Muscle of leg (tissue), 3 donors: ENCODE measurements at regions not wholly inside any gene's neighbourhood (a gene's known extent, or its start where the extent isn't known, plus 50 kb on each side); places are given as distances from the start of the nearest gene placed in this dataset.

ENCODE experiments used
- DNase-seq: peaks from one replicate; pipeline ENCODE4 v3.0.0; 2013
- H3K27ac ChIP-seq: one replicate; pipeline ENCODE4 v1.5.1; 2013; ENCODE audit warnings: mild to moderate bottlenecking, low read length, control low read depth
- H3K27me3 ChIP-seq: one replicate; pipeline ENCODE4 v1.6.1; 2013; ENCODE audit warnings: low read length; ENCODE audit not compliant: control insufficient read depth, insufficient read depth
- H3K36me3 ChIP-seq: one replicate; pipeline ENCODE4 v1.6.1; 2013; ENCODE audit warnings: low read length; ENCODE audit not compliant: control insufficient read depth, insufficient read depth
- H3K4me1 ChIP-seq: one replicate; pipeline ENCODE4 v1.6.1; 2013; ENCODE audit warnings: low read length; ENCODE audit not compliant: control insufficient read depth, insufficient read depth
- H3K4me3 ChIP-seq: one replicate; pipeline ENCODE4 v1.5.1; 2013; ENCODE audit warnings: low read length, control low read depth
- H3K9me3 ChIP-seq: replicated peaks from 2 replicates; pipeline ENCODE4 v1.6.1; 2013; ENCODE audit warnings: low read depth, low read length; ENCODE audit not compliant: control insufficient read depth
- WGBS: methylation state at CpG from one replicate; pipeline ENCODE4 v1.1.5; 2013; ENCODE audit warnings: missing lambda C conversion rate; ENCODE audit not compliant: insufficient coverage; 5-methylcytosine and 5-hydroxymethylcytosine counted together

DNA sequence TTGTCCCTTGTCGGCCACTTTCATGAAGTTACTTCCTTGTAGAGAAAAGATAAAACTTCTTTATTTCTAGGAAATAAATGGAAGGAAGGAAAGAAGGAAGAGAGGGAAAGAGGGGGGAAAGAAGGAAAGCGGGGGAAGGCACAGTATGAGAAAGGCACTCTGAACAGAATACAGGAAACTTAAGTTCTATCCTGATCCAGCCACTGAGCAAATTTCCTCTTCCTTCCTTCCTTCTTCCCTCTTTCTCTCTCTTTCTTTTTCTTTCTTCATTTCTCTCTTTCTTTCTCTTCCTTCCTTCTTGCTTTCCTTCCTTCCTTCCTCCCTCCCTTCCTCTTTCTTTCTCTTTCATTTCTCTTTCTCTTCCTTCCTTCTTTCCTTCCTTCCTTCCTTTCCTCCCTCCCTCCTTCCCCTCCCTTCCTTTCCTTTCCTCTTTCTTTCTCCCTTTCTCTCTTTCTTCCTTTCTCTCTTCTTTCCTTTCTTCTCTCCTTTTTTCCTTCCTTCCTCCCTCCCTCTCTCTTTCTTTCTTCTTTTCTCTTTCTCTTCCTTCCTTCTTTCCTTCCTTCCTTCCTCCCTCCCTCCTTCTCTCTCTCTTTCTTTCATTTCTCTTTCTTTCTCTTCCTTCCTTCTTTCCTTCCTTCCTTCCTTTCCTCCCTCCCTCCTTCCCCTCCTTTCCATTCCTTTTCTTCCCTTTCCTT is 240.2 kb upstream of the BRINP1 start:
- Histone ChIP-seq H3K9me3 (no peaks in the 10 kb centered on the region), H3K27ac (no peak overlapping the region), H3K4me1 (no peaks in the 10 kb centered on the region), H3K4me3 (no peak overlapping the region), H3K36me3 (no peaks in the 10 kb centered on the region), H3K27me3 (no peaks in the 10 kb centered on the region)
- WGBS: no CpG with 5 or more reads among the region's 2 CpGs
- no peak for DNase-seq

DNA sequence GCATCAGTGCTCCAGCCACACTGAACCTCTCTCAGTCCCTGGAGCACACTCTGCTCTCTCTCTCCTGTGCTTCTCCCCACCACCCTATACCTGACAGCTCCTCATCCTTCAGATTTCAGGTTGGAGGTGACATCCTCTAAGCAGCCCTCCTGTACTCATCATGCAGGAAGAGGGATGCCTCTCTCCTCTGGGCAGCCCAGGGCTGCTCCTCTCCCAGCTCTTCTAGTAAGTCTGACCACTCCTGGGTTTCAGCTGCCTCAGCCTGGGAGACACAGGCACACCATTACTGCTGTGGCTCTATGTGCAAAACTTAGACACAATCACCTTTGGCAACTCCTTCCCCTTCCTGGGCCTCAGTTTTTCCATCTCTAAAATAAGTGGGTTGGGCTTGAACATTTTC is 232.4 kb upstream of the BRINP1 start:
- Histone ChIP-seq H3K4me3 (no peak overlapping the region), H3K36me3 (no peaks in the 10 kb centered on the region), H3K4me1 (no peaks in the 10 kb centered on the region), H3K27ac (no peak overlapping the region), H3K9me3 (no peaks in the 10 kb centered on the region), H3K27me3 (no peaks in the 10 kb centered on the region)
- DNase-seq: no peak

DNA sequence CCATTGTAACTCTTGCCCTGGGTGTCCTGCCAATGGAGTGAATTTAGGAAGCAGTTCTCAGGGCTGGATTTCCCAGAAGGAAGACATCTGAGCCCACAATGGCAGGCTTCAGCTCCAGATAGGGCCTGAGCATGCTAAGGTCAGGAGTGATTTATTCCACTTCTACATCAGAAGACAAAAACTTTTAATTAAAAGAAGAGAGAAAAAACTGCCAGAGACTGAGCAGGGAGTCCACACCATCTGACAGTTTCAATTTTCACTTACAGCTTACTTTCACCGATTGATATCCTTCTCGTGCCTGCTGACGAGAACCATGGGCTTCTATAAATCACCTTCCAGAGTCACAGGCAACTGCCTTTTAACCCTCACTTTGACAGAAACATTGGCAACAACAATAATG is 228.3 kb upstream of the BRINP1 start:
- Histone ChIP-seq H3K9me3 (no peaks in the 10 kb centered on the region), H3K27me3 (no peaks in the 10 kb centered on the region), H3K4me3 (no peak overlapping the region), H3K27ac (no peak overlapping the region), H3K36me3 (no peaks in the 10 kb centered on the region), H3K4me1 (no peaks in the 10 kb centered on the region)
- DNase-seq: no peak
- 26% methylated on average over 3 of the region's 3 CpGs for WGBS

DNA sequence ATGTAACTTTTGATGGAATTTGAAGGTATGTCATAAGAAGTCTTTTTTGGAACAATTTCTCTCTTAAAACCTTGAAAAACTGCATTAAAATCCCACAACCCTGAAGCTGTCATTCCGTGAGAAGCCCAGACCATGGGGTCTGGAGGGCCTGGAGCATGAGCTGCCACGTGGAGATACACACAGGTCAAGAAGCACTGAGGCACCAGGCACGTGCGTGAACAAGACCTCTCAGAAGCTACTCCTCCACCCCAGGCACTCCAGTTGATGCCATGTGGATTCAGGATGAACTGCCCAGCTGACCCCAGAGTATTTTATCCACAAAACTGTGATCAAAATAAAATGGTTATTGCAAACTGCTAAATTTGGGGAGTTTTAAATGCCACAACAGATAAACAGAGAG is 227.5 kb upstream of the BRINP1 start:
- Histone ChIP-seq H3K36me3 (no peaks in the 10 kb centered on the region), H3K27me3 (no peaks in the 10 kb centered on the region), H3K4me1 (no peaks in the 10 kb centered on the region), H3K4me3 (no peak overlapping the region), H3K27ac (no peak overlapping the region), H3K9me3 (no peaks in the 10 kb centered on the region)
- no peak for DNase-seq
- 64% methylated on average over 3 of the region's 4 CpGs for WGBS

DNA sequence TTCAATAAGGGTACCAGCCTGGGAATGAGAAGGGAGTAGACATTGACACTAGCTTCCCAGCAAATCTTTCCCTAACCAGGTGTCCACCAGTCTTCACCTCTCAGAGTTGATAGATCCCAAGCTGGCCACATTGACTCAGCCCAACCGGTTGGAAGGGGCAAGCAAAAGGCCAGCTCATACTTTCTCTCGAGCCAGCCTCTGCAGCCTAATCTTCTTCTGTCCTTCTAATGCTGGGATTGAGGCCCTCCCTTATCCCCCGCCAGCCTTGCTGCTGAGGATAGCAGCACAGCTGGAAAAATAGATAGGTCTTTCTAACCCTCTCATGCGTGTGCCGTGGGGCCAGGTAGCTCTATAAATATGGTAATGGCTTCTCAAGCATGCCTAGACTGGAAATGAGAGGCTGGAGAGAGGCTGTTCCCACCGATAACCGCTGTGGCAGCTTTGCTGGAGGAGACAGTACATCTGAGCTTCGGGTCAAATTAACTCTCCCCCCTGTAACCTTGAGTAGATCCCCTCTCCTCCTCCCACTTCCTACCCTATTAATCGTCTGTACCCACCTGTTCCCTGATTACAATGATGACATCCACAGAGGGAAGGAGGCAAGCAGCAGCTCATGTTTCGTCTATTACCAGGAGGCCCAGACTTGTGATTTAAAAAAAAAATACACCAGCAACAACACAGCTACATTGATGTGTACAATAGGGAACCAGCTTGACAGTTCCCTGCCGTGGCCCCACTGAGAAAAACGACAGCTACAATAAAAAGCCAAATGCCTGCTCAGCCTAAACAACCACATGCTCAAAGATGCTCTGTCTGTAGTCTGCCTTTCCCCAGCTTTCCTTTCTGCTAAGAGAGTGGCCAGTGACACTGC is 219.9 kb upstream of the BRINP1 start:
- Histone ChIP-seq H3K4me1 (no peaks in the 10 kb centered on the region), H3K27ac (no peak overlapping the region), H3K36me3 (no peaks in the 10 kb centered on the region), H3K27me3 (no peaks in the 10 kb centered on the region), H3K9me3 (no peaks in the 10 kb centered on the region), H3K4me3 (no peak overlapping the region)
- DNase-seq: no peak
- WGBS: 34% methylated on average over 4 of the region's 12 CpGs

DNA sequence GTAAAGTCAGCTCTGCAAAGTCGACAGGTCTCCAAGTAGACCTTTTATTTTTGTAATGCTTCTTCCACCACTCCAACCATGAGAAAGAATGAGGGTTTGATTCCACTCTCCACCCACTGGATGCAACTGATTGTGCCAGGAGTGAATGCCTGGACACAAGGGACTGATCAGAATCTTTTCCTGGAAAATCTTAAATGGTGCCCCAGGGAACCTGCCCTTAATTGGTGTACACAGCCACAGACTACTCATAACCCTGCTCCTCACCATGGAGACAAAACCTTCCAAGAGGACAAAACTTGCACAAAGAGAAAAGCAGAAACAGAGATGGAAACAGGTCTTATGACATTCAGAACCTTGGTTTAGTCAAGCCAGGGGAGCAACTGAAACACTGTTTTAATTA is 208.6 kb upstream of the BRINP1 start:
- DNase-seq: no peak
- H3K4me3 ChIP-seq: no peak overlapping the region
- H3K36me3 ChIP-seq: no peaks in the 10 kb centered on the region
- WGBS: no CpG with 5 or more reads among the region's 1 CpG
- no peak overlapping the region for H3K27ac ChIP-seq
- no peaks in the 10 kb centered on the region for H3K9me3 ChIP-seq
- no peaks in the 10 kb centered on the region for H3K4me1 ChIP-seq
- H3K27me3 ChIP-seq: no peaks in the 10 kb centered on the region

DNA sequence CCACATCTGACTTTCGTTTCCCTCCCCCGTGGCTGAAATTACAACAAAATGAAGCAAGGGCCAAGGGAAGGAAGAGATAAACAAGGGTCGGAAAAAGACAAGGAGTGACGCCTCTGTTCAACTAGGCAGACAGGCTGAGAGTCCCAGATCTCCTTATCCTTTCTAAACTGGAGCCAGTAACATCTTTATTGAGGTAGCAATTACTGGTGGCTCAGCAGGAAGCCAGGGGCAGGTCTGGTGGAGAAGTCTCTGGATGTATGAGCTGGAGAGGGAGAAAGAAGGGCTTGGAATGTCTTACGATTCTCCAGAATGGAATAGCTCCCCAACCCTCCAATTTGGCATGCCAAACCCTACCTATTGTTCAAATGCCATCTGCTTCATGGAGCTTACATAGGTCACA is 190.8 kb upstream of the BRINP1 start:
- no peaks in the 10 kb centered on the region for H3K9me3 ChIP-seq
- H3K27ac ChIP-seq: no peak overlapping the region
- H3K27me3 ChIP-seq: peaks cover 3% of the 10 kb centered on the region
- DNase-seq: no peak
- no peaks in the 10 kb centered on the region for H3K36me3 ChIP-seq
- peaks cover 4% of the 10 kb centered on the region for H3K4me1 ChIP-seq
- no CpG with 5 or more reads among the region's 5 CpGs for WGBS
- no peak overlapping the region for H3K4me3 ChIP-seq

DNA sequence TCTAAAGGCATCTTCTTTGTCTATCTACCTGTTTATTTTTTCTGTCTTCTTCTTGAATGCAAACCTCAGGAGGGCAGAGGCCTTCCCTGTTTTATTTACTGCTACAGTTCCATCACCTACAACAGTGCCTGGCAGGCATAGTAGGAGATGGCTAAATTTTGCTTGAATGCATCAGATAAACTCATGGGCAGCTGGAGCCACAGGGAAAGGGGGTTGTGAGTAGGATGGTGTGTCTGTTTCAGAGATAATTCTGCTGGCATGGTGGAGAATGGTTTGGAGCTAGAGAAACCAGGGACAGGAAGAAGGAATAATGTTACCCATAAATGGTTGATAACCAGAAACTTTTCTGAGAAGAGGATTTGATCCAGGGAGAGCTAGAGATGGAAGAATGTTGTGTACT is 189.8 kb upstream of the BRINP1 start:
- Histone ChIP-seq H3K9me3 (no peaks in the 10 kb centered on the region), H3K4me3 (no peak overlapping the region), H3K27ac (no peak overlapping the region), H3K36me3 (no peaks in the 10 kb centered on the region), H3K4me1 (peaks cover 4% of the 10 kb centered on the region), H3K27me3 (peaks cover 3% of the 10 kb centered on the region)
- no peak for DNase-seq

DNA sequence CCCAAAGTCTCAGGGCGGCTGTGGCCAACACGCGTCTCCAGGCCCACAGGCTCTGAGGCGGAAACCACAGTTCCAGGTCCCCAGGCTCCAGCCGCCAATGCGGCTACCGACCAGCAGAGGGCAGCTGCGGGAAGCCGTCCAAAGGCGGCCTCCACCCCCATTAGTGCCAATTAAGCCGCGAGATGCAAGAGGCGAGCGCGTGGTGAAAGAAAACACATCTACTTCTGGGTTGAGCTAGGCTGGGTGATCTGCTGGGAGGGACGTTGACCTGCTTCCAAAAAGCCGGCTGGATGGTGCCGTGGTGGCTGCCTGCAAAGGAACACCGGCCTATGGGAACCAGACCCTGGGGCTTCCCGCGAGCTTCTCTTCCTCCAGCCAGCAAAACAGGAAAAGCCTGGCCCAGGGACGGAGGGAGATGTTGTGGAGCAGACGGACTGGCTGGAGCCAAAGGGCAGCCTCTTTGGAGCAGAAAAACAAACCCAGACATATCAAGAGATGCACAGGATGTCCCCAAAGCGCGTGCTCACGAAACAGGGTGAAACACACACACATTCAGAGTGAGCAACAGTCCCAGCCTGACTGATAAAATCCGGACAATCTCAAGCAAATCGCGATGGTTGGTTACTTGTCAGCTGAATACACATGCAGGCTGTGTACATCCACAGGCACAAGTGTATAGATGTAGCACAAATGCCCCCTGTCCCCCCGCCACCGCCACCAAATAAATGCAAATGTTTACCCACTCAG is 187.1 kb upstream of the BRINP1 start:
- H3K9me3 ChIP-seq: no peaks in the 10 kb centered on the region
- H3K27ac ChIP-seq: no peak overlapping the region
- peak; percentile 61 for DNase-seq
- H3K36me3 ChIP-seq: no peaks in the 10 kb centered on the region
- H3K4me1 ChIP-seq: peaks cover 4% of the 10 kb centered on the region
- H3K4me3 ChIP-seq: peak overlapping the region; percentile 34
- 18% methylated on average over 22 of the region's 31 CpGs for WGBS
- peaks cover 3% of the 10 kb centered on the region for H3K27me3 ChIP-seq

DNA sequence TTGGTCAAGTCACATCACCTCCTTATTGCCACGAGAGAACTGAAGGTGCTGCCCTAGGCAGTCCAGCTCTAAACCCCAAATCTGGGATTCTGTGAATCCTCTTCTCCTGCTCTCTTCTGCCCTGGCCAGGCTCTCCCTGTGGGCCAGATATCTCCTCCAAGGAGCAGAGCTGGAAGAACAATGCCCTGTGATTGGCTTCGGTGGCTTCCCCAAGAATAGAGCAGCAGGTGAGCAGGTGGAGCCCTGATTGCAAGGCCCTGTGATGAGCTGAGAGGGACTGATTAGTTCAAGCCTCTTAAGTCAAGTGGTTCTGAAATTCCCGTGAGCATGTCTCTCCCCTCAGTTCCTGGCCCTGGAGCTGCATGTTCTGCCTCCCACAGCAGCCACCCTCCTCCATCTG is 175.3 kb upstream of the BRINP1 start:
- Histone ChIP-seq H3K9me3 (no peaks in the 10 kb centered on the region), H3K27ac (no peak overlapping the region), H3K4me1 (no peaks in the 10 kb centered on the region), H3K36me3 (no peaks in the 10 kb centered on the region), H3K27me3 (no peaks in the 10 kb centered on the region), H3K4me3 (no peak overlapping the region)
- no peak for DNase-seq
- WGBS: 66% methylated on average over 3 of the region's 3 CpGs
